Vagina (tissue), 2 donors: ENCODE measurements at regions not wholly inside any gene's neighbourhood (a gene's known extent, or its start where the extent isn't known, plus 50 kb on each side); places are given as distances from the start of the nearest gene placed in this dataset.
"Not testable (repeated sequence)": the region's sequence is repeated elsewhere in the genome, so short reads cannot be mapped to it uniquely, and the experiment has no call there.

ENCODE experiments used
- POLR2A ChIP-seq, 2 donors: fragments of 450-650 bp; IDR thresholded peaks; one replicate each; pipeline ENCODE4 v1.6.1; 2017; ENCODE audit warnings: antibody characterized with exemption in 2 of 2, mild to moderate bottlenecking in 2 of 2, moderate library complexity in 2 of 2
- TF ChIP-seq, protein P1 (sequence below), 3 experiments: fragments of 450-650 bp in 2 of 3; fragments of 200-600 bp in 1 of 3; sonication (generic) in 1 of 3; IDR thresholded peaks; one replicate each; pipeline ENCODE4 v1.5.1; 2017 to 2019; ENCODE audit warnings: antibody characterized with exemption in 3 of 3, mild to moderate bottlenecking in 2 of 3, moderate library complexity in 2 of 3

DNA sequence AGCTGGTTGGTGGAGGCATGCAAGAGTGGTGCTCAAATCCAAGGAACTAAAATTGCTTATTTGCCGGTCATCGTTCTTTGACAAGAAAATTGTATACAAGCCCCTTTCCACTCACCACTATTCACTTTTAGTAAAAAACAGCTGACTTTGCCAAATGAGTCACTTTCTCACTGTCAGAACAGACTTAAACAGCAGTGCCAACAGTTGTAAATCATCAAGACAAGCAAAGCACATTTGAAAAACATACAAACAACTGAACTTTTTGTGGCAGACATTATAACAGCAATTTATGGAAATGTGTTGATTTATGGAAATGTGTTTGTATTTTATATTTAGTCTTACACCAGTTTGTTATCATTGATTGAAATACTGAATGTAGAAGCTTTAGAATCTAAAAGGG, 112.8 kb upstream of the SAMD11 start:
- TF ChIP-seq, protein P1, sequence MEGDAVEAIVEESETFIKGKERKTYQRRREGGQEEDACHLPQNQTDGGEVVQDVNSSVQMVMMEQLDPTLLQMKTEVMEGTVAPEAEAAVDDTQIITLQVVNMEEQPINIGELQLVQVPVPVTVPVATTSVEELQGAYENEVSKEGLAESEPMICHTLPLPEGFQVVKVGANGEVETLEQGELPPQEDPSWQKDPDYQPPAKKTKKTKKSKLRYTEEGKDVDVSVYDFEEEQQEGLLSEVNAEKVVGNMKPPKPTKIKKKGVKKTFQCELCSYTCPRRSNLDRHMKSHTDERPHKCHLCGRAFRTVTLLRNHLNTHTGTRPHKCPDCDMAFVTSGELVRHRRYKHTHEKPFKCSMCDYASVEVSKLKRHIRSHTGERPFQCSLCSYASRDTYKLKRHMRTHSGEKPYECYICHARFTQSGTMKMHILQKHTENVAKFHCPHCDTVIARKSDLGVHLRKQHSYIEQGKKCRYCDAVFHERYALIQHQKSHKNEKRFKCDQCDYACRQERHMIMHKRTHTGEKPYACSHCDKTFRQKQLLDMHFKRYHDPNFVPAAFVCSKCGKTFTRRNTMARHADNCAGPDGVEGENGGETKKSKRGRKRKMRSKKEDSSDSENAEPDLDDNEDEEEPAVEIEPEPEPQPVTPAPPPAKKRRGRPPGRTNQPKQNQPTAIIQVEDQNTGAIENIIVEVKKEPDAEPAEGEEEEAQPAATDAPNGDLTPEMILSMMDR (IDR thresholded peaks at IDR 0.05) = not testable (repeated sequence)
- not testable (repeated sequence) for TF ChIP-seq POLR2A (IDR thresholded peaks at IDR 0.05)
